Hepatocyte (in vitro differentiated cells): ENCODE measurements at regions not wholly inside any gene's neighbourhood (a gene's known extent, or its start where the extent isn't known, plus 50 kb on each side); places are given as distances from the start of the nearest gene placed in this dataset.

Source experiments
- CTCF ChIP-seq: fragments of 200-600 bp; sonication (generic); IDR thresholded peaks from 2 replicates; pipeline ENCODE4 v1.5.1; 2016; ENCODE audit warnings: antibody characterized with exemption, mild to moderate bottlenecking; ENCODE audit not compliant: poor library complexity
- EZH2phosphoT487 ChIP-seq: fragments of 200-600 bp; sonication (generic); IDR thresholded peaks from one replicate; pipeline ENCODE4 v1.6.1; 2018; ENCODE audit warnings: antibody characterized with exemption, mild to moderate bottlenecking, low read depth, moderate library complexity; ENCODE audit not compliant: unreplicated experiment, severe bottlenecking

- no peak for TF ChIP-seq CTCF
- TF ChIP-seq EZH2phosphoT487 = no peak
Observed at GRCh38 chr2:126994340-126994777, 95.7 kb downstream of the TEX51 start.
